COLO829 (cell line): ENCODE measurements at regions not wholly inside any gene's neighbourhood (a gene's known extent, or its start where the extent isn't known, plus 50 kb on each side); places are given as distances from the start of the nearest gene placed in this dataset.

Experiments
- DNase-seq: peaks from one replicate; pipeline ENCODE4 v3.0.0; 2012; ENCODE audit warnings: low spot score

DNA sequence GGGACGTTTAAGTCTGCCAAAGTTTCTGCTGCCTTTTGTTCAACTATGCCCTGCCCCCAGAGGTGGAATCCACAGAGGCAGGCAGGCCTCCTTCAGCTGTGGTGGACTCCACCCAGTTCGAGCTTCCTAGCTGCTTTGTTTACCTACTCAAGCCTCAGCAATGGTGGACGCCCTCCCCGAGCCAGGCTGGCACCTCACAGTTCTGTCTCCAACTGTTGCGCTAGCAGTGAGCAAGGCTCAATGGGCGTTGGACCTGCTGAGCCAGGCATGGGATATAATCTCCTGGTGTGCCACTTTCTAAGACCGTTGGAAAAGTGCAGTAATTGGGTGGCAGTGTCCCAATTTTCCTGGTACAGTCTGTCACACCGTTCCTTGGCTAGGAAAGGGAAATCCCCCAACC is 444.7 kb downstream of the FLRT2 start:
- no peak for DNase-seq

DNA sequence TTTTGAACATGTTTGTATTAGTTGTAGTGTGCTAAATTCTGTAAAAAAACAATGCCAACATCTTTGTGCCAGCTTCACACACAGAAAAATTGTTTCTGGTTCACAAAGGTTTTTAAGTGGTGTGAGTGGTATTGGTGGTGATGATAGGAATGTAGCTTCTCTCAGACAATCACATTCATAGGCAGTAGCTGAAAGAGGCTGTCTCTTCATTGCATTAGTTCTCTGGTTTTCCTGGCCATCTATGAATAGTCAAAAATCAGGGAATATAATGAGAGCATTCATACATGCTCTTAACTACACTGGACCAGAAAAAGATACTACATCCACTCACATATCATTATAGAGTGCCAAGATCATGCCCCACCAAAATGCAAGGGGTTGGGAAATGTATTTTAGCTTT is 433.5 kb downstream of the FLRT2 start:
- peak; percentile 62 for DNase-seq

DNA sequence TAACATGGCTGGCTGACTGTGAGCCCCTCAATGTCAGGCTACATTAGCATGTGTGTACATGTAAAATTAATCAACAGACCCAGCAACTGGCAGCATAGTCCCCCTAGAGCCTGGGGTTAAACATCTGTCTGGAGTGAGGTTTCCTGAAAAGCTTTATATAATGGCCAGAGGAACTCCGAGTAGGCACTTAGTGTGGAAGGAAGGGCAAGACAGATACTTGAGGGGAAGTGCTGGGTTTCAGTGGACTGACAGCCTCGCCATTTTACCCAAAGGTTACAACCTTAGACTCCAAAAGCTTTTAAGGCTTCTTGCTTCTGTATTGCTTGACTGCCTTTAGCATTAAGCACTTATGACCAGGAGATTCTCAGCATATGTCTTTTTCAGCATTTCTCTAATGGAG is 430.8 kb downstream of the FLRT2 start:
- no peak for DNase-seq

DNA sequence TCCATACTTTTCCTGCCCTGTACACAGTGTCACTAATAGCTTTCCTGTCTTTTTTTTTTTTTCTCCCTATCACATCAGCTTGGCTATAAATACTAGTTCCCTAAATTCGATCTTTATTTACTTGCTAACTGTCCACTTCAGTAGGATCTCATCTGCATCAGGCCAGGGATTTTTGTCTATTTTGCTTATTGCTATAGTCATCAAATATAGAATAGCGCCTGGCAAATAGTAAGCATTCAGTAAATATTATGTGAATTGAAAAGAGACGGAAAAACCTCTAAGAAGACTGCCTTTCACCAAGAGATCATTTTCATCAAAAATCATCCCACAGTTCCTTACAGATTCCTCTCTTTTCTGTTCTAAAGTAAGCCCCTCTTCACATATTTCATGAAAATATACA is 429.1 kb downstream of the FLRT2 start:
- DNase-seq = no peak

DNA sequence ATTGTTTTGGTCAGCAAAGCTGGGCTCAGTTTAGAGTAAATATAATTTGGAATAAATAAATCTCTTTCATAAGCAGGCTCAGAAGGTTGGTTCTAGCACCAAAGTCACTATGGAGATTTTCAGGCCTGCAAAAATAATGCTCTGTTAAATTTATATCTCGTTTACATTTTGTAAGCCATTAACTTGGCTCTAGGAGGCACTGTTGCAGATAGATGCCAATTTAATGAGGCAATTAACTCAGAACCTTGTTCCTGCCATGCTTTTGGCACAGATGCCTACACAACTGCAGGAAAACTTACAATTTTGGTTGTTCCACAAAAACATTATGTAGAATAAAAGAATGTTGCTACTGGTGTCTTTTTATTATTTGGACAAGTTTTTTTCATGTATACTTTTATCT is 428.1 kb downstream of the FLRT2 start:
- DNase-seq = no peak

DNA sequence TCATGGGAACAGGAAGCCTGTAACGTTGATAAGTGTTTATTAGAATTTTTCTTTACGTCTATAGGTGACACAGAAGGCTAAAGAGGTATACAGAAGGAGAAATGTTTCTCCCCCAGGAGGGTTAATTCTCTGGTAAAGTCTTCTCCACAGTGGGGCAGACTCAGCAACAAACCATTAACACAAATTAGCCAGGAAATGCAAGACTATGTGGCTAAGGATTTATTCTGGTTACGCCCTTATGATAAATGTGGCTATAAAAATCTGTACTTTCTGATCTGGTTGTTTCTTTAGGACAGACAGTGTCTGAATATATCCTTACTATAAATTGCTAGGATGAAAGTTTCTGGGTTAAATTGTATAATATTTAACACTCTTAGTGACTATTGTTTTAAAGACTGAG is 423.3 kb downstream of the FLRT2 start:
- no peak for DNase-seq

DNA sequence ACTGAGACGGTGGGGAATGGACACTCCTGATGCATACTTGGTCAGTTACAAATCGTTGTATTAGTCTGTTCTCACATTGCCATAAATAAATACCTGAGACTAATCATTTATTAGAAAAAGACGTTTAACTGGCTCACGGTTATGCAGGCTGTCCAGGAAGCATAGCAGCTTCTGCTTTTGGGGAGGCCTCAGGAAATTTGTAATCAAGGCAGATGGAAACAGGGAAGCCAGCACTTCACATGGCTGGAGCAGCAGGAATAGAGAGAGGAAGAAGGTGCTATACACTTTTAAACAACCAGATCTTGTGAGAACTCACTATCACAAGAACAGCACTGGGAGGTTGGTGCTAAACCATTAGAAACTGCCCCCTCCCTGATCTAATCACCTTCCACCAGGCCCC is 418.2 kb downstream of the FLRT2 start:
- DNase-seq = no peak

DNA sequence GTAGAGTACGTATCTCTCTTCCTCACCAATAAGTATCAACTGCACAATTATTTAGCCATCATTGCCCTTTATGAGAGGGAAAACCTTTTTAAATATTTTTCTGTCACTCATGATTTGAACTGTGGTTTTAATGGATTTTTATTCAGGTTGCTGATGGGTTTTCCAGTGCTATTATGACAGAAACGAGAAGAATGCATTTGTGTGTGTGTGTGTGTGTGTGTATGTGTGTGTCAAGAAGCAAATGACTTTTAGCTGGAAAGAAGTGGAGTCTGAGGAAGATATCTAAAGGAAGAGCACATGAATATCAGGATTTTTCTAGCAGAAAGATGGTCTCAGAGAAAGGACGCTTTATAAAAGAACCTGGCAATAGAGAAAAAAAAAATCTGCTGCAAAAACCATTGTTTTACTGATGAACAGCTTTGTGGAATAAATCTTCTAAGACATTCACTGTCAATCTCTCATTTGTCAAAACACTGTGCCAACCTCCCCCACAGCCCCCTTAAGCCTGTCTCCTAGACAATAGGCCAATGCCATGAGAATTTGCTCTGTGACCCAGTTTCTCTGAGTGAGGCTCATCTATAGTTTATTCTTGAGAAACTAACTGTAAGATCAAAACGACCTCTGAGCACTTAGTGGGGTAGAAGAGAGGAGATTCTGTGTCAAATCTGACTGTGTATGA is 417.7 kb downstream of the FLRT2 start:
- DNase-seq = no peak

DNA sequence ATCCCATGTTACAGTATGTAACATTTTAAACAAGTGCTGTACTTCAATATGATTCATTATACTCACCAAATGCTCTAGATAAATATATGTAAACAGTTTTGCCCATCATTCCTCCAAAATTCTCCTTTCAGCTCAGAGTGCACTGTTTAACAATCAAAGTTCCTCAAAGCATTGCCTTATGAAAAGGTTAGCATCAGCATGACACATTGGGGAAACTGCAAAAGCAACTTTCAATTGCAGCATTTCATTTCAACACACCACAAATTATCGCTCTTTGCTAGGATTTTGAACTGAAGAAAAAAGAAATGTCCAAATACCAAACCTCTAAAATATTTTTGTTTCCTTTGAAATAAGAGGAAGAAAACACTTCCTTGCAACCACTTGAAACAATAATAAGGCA is 413.2 kb downstream of the FLRT2 start:
- DNase-seq = no peak

DNA sequence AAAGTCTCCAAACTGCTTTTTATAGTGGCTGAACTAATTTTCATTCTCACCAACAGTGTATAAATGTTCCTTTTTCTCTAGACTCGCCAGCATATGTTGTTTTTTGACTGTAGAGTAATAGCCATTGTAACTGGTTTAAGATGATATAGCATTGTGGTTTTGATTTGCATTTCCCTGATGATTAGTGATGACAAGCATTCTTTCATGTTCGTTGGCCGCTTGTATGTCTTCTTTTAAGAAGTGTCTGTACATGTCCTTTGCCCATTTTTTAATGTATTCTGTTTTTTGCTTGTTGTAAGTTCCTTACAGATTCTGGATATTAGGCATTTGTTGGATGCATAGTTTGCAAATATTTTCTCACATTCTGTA is 404.9 kb downstream of the FLRT2 start:
- no peak for DNase-seq

DNA sequence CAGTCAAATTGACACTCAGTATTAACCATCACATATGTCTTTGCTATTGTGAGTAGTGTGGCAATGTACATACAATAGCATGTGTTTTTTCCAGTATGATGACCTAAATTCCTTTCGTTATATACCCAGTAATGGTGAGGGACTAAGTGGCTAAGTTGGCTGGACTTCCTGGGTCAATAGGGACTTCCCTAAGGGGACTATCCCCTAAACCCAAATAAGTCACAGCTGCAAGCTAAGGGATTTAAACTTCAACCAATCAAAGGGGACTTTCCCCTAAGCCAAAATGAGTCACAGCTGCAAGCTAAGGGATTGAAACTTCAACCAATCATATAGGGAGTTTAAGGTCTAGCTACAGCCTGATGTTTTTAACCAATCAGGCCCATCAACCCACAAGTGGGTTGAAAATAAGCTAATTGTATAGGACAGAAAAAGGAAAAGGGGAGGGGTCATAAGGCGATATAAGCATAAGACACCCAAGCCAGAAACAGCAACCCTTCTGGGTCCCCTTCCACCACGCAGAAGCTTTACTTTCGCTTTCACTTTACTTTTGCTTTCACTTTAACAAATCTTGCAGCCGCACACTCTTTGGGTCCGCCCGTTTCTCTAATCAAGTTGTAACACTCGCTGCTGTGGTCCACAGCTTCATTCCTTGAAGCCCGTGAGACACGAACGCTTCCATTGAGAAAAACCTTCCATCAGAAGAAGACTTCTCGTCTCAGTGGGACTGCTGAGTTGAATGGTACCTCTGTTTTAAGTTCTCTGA is 404.4 kb downstream of the FLRT2 start:
- DNase-seq = peak; percentile 6

DNA sequence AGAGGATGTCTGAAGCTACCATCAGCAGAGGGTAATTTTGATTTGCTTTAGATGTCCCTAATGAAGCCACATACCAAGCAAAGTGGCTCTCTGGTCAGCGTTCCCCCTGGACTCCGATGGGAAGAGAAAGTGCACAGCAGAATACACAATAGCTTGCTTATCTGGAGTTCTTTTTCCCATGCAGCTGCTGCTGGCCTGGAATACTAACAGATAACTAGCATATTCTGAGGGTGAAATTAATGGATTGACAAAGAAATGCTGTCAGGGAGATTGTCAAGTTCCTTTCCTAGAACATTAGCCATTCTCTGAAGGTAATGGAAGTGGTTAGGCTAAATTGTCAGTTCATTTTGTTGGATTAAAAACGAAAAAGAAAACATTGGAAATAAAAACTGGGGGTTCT is 391.3 kb downstream of the FLRT2 start:
- no peak for DNase-seq

DNA sequence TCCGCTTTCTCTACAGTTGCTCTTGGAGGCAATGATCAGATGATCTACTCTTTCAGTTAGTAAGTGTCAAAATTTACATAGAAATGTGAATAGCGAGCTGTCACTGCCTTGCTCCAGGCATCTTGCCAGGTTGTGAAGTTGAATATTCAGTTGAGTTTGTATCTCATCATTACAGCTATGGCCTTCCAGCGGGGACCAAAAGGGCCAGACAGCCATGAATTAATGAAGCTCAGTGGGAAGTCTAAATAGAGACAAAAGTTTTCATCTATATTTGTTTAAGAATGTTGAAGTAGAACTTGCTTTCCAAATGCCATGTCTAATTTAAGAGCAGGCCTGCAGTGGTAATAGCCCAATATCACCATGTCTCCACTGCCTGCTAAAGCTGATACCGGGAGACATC is 387.8 kb downstream of the FLRT2 start:
- DNase-seq = no peak

DNA sequence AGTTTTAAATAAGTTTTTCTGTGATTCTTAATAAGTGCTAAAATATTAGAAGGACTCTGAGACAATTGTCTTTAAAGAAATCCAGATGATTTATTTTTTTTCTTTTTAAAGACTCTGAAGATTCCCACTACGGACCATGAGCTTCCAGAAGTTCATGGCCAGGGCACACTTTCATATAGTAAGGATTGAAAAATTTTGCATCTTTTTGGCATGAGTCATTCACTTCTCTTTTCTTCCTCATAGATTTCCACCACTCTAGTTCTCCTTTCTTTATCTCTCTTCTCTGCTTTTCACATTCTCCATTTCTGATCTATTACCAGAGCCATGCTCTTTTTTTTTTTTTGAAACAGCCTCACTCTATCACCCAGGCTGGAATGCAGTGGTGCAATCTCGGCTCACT is 385.8 kb downstream of the FLRT2 start:
- DNase-seq = no peak

DNA sequence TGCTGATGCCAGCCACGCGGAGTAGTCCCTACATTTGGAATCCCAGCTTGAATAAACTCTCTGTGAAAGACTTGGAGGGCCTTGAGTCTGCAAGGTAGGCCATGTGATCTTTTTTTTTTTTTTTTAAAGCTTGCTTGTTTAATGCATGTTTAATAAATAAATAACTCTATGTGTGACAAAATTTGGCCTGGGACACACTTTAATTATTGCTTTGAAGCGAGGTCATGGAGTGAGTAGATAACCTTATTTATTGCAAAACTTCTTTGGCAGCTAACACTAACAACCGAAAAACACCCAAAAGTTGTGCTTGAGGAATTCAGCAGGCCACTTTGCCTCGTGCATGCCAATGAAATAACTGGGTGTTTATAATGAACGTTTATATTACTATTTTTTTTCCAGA is 382.2 kb downstream of the FLRT2 start:
- DNase-seq = no peak

DNA sequence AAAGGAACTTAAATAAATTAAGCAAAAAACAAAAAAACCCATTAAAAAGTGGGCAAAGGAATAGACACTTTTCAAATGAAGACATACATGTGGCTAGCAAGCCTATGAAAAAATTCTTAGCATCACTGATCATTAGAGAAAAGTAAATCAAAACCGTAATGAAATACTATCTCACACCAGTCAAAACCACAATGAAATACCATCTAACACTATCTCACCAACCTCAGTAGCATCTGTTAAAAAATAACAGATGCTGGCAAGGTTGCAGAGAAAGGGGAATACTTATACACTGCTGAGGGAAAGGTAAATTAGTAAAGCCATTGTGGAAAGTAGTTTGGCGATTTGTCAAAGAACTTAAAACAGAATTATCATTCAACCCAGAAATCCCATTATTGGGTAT is 381.1 kb downstream of the FLRT2 start:
- DNase-seq = no peak

DNA sequence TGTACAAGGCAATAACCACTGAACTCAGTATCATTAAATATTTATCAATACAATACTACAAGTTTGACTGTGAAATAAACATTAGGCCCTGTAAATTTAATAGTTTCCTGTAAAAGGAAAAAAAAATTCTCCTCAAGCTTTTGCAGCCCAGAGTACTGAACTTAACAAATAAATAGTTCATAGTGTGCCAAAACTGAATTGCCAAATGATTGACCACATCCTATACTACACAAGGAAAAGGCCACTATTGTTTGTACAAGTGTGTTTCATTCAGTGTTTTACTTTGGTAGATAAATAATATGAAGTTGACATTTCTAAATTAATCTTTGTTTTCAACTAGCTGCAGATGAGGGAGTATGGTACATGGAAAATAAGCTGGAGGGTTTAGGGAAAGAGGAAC is 379.6 kb downstream of the FLRT2 start:
- DNase-seq = peak; percentile 64

DNA sequence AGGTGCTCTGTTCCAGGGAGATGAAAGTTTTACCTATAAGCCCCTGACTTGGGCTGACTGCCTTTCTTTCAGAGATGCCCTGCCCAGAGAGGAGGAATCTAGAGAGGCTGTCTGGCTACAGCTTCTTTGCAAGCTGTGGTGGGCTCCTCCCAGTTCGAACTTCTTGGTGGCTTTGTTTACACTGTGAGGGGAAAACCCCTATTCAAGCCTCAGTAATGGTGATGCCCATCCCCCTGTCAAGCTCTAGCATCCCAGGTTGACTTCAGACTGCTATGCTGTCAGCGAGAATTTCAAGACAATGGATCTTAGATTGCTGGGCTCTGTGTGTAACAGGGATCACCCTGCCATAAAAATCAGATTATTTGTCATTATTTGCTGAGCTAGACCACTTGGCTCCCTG is 377.6 kb downstream of the FLRT2 start:
- no peak for DNase-seq

DNA sequence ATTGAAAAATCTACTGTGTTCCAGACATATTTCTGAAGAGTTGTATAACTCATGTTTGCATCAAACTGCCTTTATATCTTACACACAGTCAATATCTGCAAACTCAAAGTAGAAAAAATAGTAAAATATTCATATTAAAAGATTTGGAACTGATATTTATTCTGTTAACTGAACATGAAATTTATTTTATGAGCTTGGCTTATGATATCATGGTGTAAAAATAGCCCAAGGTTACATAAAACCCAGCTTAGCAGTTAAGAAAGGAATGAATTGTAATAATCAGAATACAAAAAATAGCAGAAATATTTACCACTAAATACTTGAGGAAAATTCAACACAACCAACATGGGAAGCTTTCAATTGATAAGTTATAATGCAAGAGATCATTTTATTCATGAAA is 367.9 kb downstream of the FLRT2 start:
- DNase-seq = no peak

DNA sequence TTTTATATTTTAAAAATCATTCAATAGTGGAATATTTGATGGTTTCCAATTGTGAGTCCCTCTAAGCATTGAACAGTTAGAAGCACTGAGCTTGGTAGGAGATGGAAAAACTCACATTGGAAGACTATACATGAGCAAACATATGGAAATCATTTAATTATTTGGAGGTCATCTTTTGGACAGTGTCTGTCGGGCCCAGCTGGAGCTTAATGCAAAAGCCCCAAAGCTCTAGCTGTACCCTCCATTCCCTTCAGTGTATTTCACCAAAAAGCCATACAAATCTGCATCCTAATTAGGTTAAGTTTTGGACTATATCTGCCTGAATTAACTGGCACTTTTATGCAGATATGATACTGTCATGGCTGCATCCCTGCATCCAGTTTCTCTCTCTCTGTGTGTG is 365.7 kb downstream of the FLRT2 start:
- no peak for DNase-seq

DNA sequence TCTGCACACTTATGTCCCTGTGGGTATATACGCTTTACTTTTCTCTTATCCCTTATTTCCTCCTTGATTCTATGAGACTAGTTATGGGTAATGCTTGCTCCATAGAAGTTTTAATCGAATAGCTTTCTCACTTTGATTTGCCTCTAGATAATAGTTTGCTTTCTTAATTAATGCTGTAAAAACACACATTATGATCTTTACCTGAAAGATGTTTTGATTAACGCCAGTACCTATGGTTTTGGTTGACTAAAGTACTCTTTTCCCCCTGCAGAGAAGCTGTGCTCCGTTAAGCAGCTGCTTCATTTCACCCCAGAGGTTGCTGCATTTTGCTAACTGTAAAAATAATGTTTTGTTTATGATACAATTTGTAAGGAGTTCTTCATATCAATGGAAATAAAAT is 362.3 kb downstream of the FLRT2 start:
- DNase-seq = no peak

DNA sequence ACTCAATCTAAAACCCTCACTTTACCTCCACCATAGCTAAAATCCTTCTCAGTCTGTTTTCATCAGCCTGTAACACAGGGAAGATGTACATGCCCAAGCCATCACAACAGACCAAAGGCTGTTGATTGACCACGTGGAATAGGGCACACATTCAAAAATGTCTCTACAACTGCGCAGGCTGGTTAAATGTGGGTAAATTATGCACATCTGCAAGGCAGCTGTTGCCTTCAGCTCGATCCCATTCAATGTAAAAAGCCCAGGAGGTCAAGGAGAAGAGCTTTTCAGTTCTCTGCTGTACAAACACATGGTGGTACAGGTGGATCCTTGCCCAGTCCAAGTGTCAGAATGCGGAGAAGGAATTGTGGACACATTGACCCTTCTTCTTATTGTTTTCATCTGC is 354.0 kb downstream of the FLRT2 start:
- DNase-seq = no peak

DNA sequence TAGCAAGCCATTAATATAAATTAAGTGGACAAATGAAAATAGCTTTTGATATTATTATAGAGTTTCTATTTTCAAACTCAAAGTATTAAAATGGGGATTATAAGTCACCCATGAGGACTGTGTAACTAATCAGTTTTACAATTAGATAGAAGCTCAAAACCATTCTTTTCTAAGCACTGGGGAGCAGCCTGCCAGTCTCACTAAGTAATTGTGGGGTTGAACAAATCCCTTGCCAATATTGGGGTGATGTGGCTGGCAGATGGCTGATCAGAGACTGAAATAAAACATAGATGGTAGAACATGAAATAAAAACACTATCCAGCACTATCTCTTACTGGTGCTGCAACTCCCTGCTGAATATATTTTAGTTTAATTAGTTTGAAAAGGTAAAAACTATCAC is 353.2 kb downstream of the FLRT2 start:
- DNase-seq = no peak

DNA sequence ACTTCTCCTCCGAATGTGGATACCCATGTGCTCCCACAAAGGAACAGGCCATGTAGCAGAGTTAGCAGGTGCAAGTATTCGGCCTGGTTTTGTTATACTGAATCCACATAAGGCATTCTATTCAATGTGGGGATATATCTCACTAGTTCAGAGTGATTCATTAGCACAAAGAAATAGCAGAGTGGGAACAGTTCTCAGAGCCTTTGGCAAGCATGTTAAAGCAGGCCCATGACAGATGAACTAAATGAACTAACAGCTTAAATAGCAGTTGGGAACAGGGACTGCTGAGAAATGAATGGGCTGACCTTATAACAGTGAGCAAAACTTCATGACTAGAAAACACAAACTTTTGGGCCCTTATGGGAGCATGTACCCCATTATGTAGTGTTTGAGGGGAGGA is 352.0 kb downstream of the FLRT2 start:
- DNase-seq = no peak
